Loucy (cell line): ENCODE measurements at regions not wholly inside any gene's neighbourhood (a gene's known extent, or its start where the extent isn't known, plus 50 kb on each side); places are given as distances from the start of the nearest gene placed in this dataset.

Experiments used
- H2AFZ ChIP-seq: fragments of 200-600 bp; sonication (generic); 2 replicates; pipeline ENCODE4 v1.6.0; 2016; ENCODE audit warnings: antibody characterized with exemption, mild to moderate bottlenecking, low read length, moderate library complexity
- H3F3A ChIP-seq: fragments of 200-600 bp; 2 replicates; pipeline ENCODE4 v1.6.0; 2016; ENCODE audit warnings: antibody characterized with exemption, low read depth, mild to moderate bottlenecking
- H3K27me3 ChIP-seq: fragments of 200-600 bp; sonication (generic); 2 replicates; pipeline ENCODE4 v1.6.1; 2014; ENCODE audit warnings: low read length, mild to moderate bottlenecking; ENCODE audit not compliant: insufficient read depth, poor library complexity, severe bottlenecking
- H3K36me3 ChIP-seq: fragments of 200-600 bp; sonication (generic); 2 replicates; pipeline ENCODE4 v1.6.1; 2016; ENCODE audit warnings: low read length; ENCODE audit not compliant: insufficient read depth
- H3K4me1 ChIP-seq: fragments of 200-600 bp; sonication (generic); 2 replicates; pipeline ENCODE4 v1.5.1; 2014; ENCODE audit warnings: low read length, mild to moderate bottlenecking; ENCODE audit not compliant: insufficient read depth, poor library complexity, severe bottlenecking
- H3K4me2 ChIP-seq: fragments of 200-600 bp; sonication (generic); 2 replicates; pipeline ENCODE4 v1.6.0; 2014; ENCODE audit warnings: antibody characterized with exemption, low read length, low read depth, mild to moderate bottlenecking; ENCODE audit not compliant: poor library complexity, severe bottlenecking
- H3K4me3 ChIP-seq: fragments of 200-600 bp; sonication (generic); 2 replicates; pipeline ENCODE4 v1.5.1; 2014; ENCODE audit warnings: low read length, mild to moderate bottlenecking, mixed read lengths; ENCODE audit not compliant: poor library complexity, severe bottlenecking
- H3K79me2 ChIP-seq: fragments of 200-600 bp; sonication (generic); 2 replicates; pipeline ENCODE4 v1.6.1; 2014; ENCODE audit warnings: low read length; ENCODE audit not compliant: insufficient read depth
- H3K9ac ChIP-seq: fragments of 200-600 bp; sonication (generic); 2 replicates; pipeline ENCODE4 v1.6.0; 2014; ENCODE audit warnings: mild to moderate bottlenecking, low read depth, low read length, moderate library complexity; ENCODE audit not compliant: poor library complexity, severe bottlenecking
- H3K9me2 ChIP-seq: fragments of 200-600 bp; sonication (generic); replicated peaks from 2 replicates; pipeline ENCODE4 v1.6.1; 2016; ENCODE audit warnings: low read depth, low read length, mixed read lengths
- H3K9me3 ChIP-seq: fragments of 200-600 bp; sonication (generic); 2 replicates; pipeline ENCODE4 v1.6.1; 2014; ENCODE audit warnings: mild to moderate bottlenecking, antibody characterized with exemption, low read length, low read depth; ENCODE audit not compliant: insufficient read depth
- H4K20me1 ChIP-seq: fragments of 200-600 bp; sonication (generic); 2 replicates; pipeline ENCODE4 v1.6.0; 2014; ENCODE audit warnings: antibody characterized with exemption, low read length, mild to moderate bottlenecking; ENCODE audit not compliant: insufficient read depth, poor library complexity, severe bottlenecking
- CTCF ChIP-seq: fragments of 200-600 bp; sonication (generic); conservative IDR thresholded peaks from 2 replicates; pipeline ENCODE4 v1.5.1; 2014; ENCODE audit warnings: mild to moderate bottlenecking, antibody characterized with exemption, low read length
- EZH2phosphoT487 ChIP-seq: fragments of 200-600 bp; IDR thresholded peaks from 2 replicates; pipeline ENCODE4 v1.6.1; 2018; ENCODE audit warnings: antibody characterized with exemption, mild to moderate bottlenecking, moderate library complexity, borderline replicate concordance

DNA sequence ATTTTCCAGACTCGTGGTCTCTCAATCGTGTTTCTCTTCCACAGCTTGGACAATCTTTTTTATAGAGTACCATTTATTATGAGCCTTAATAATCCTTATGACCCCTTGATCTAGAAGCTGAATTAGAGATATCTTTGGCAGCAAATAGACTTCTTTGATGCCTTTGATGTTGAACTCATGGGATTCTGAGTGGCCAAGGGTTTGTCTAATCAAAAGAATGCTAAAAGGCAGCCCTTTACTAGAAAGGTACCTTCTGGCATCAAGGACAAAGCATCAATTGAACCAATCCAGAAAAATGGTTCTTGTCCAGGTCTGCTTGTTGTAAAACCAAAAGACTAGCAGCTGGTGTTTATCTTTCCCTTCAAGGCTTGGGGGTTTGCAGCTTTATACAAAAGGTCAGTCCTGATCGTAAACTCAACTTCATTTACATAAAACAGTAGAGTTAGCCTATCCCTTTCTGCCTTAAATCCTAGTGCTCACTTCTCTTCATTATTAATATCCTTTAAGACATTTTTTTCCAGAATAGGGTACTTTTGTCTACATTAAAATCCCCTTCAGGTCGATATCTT is 411.3 kb downstream of the FAT4 start:
- Histone ChIP-seq H3K4me2 (no peak overlapping the region), H3F3A (no peaks in the 10 kb centered on the region), H3K27me3 (no peaks in the 10 kb centered on the region), H3K9me3 (no peaks in the 10 kb centered on the region), H4K20me1 (no peaks in the 10 kb centered on the region), H3K79me2 (no peaks in the 10 kb centered on the region), H3K4me1 (no peaks in the 10 kb centered on the region), H3K36me3 (no peaks in the 10 kb centered on the region), H2AFZ (no peak overlapping the region), H3K4me3 (no peak overlapping the region), H3K9ac (no peak overlapping the region), H3K9me2 (no peaks in the 10 kb centered on the region)
- no peak for TF ChIP-seq EZH2phosphoT487
- no peak for TF ChIP-seq CTCF

GRCh38 chr4:125727931-125728330 is 413.2 kb downstream of the FAT4 start:
- Histone ChIP-seq H3K4me1 (no peaks in the 10 kb centered on the region), H3K4me3 (no peak overlapping the region), H3K27me3 (no peaks in the 10 kb centered on the region), H3K9ac (no peak overlapping the region), H3K4me2 (no peak overlapping the region), H3K9me3 (no peaks in the 10 kb centered on the region), H3K9me2 (no peaks in the 10 kb centered on the region), H3K79me2 (no peaks in the 10 kb centered on the region), H2AFZ (no peak overlapping the region), H4K20me1 (no peaks in the 10 kb centered on the region), H3F3A (no peaks in the 10 kb centered on the region), H3K36me3 (no peaks in the 10 kb centered on the region)
- no peak for TF ChIP-seq EZH2phosphoT487
- TF ChIP-seq CTCF = no peak

GRCh38 chr4:125728568-125728967 is 413.8 kb downstream of the FAT4 start:
- no peak for TF ChIP-seq EZH2phosphoT487
- TF ChIP-seq CTCF = no peak
- H2AFZ ChIP-seq = no peak overlapping the region
- no peaks in the 10 kb centered on the region for H3K27me3 ChIP-seq
- no peak overlapping the region for H3K4me3 ChIP-seq
- no peak overlapping the region for H3K4me2 ChIP-seq
- H3K9me2 ChIP-seq = no peaks in the 10 kb centered on the region
- no peaks in the 10 kb centered on the region for H3K4me1 ChIP-seq
- H3K9me3 ChIP-seq = no peaks in the 10 kb centered on the region
- no peaks in the 10 kb centered on the region for H3F3A ChIP-seq
- H4K20me1 ChIP-seq = no peaks in the 10 kb centered on the region
- no peaks in the 10 kb centered on the region for H3K79me2 ChIP-seq
- H3K36me3 ChIP-seq = no peaks in the 10 kb centered on the region
- no peak overlapping the region for H3K9ac ChIP-seq
